ENCODE measurements at regions not wholly inside any gene's neighbourhood (a gene's known extent, or its start where the extent isn't known, plus 50 kb on each side); places are given as distances from the start of the nearest gene placed in this dataset.

- DNase-seq (ENCODE audit: low spot score), result no peak
These were observed 54.8 kb downstream of the RTP5 start for GRCh38 chr2:241924069-241924908.

- no peak for DNase-seq (ENCODE audit: low spot score)
These were observed 55.4 kb downstream of the RTP5 start for GRCh38 chr2:241924909-241925250.

- no peak for DNase-seq (ENCODE audit: low spot score)
These were observed 55.7 kb downstream of the RTP5 start for GRCh38 chr2:241925277-241925676.

GRCh38 chr2:241925821-241926441 is 56.4 kb downstream of the RTP5 start:
- no peak for DNase-seq (ENCODE audit: low spot score)

GRCh38 chr2:241926541-241927311 is 57.2 kb downstream of the RTP5 start:
- DNase-seq (ENCODE audit: low spot score), result peak; percentile 31

- no peak for DNase-seq (ENCODE audit: low spot score)
These were observed 60.3 kb downstream of the RTP5 start for GRCh38 chr2:241929551-241930490.

GRCh38 chr2:241931084-241931975 is 61.8 kb downstream of the RTP5 start:
- no peak for DNase-seq (ENCODE audit: low spot score)

- no peak for DNase-seq (ENCODE audit: low spot score)
These were observed 62.7 kb downstream of the RTP5 start for GRCh38 chr2:241931976-241932898.

- DNase-seq (ENCODE audit: low spot score), result no peak
These were observed 63.3 kb downstream of the RTP5 start for GRCh38 chr2:241932899-241933178.

- peak; percentile 30 for DNase-seq (ENCODE audit: low spot score)
These were observed 63.8 kb downstream of the RTP5 start for GRCh38 chr2:241933179-241933911.

- DNase-seq (ENCODE audit: low spot score), result no peak
These were observed 65.8 kb downstream of the RTP5 start for GRCh38 chr2:241935314-241935713.

- DNase-seq (ENCODE audit: low spot score), result no peak
These were observed 66.2 kb downstream of the RTP5 start for GRCh38 chr2:241935774-241936173.

- no peak for DNase-seq (ENCODE audit: low spot score)
These were observed 67.1 kb downstream of the RTP5 start for GRCh38 chr2:241936457-241937133.

GRCh38 chr2:241937297-241937696 is 67.8 kb downstream of the RTP5 start:
- DNase-seq (ENCODE audit: low spot score), result no peak

- DNase-seq (ENCODE audit: low spot score), result no peak
These were observed 70.0 kb downstream of the RTP5 start for GRCh38 chr2:241939541-241939940.

GRCh38 chr2:241940329-241940728 is 70.8 kb downstream of the RTP5 start:
- DNase-seq (ENCODE audit: low spot score), result no peak

GRCh38 chr2:241941691-241942301 is 72.3 kb downstream of the RTP5 start:
- no peak for DNase-seq (ENCODE audit: low spot score)

Measured in mucosa of gallbladder (tissue), 1 donor.